Astrocyte of the spinal cord (primary cell): ENCODE measurements at regions not wholly inside any gene's neighbourhood (a gene's known extent, or its start where the extent isn't known, plus 50 kb on each side); places are given as distances from the start of the nearest gene placed in this dataset.

Experiments
- DNase-seq: peaks from one replicate; pipeline ENCODE4 v3.0.0; 2011; ENCODE audit warnings: low read depth, low spot score
- H3K4me3 ChIP-seq: 2 replicates; pipeline ENCODE4 v1.5.1; 2011; ENCODE audit warnings: low read depth, mild to moderate bottlenecking, low read length, moderate library complexity
- in situ Hi-C: cut with HindIII; loops from 2 replicates; pipeline ENCODE4 v1.10.0; 2017; ENCODE audit warnings: low sequenced_read_pairs
- TF ChIP-seq, protein P1 (sequence below): IDR thresholded peaks from 2 replicates; pipeline ENCODE4 v1.5.1; 2012; ENCODE audit warnings: low read depth, mild to moderate bottlenecking, low read length, inconsistent platforms

DNA sequence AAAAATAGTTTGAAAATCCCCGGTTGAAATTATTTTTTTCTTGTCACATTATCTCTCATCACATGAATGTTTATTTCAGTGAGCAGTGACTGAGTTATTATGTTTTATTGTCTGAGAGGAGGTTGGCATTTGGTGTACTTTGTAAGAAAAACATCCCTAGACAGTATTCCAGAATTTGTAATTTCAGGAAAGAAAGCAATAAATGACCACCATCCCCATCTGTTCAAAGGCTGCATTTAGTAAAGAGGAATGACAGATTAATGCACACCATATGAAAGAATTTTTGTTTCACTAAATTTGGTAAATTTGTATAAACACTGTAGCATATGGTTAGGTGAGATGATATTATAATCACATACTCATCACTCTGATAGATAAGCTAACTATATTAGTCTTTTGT lies 57.1 kb upstream of the FUT9 start:
- H3K4me3 ChIP-seq = no peak overlapping the region
- TF ChIP-seq, protein P1, sequence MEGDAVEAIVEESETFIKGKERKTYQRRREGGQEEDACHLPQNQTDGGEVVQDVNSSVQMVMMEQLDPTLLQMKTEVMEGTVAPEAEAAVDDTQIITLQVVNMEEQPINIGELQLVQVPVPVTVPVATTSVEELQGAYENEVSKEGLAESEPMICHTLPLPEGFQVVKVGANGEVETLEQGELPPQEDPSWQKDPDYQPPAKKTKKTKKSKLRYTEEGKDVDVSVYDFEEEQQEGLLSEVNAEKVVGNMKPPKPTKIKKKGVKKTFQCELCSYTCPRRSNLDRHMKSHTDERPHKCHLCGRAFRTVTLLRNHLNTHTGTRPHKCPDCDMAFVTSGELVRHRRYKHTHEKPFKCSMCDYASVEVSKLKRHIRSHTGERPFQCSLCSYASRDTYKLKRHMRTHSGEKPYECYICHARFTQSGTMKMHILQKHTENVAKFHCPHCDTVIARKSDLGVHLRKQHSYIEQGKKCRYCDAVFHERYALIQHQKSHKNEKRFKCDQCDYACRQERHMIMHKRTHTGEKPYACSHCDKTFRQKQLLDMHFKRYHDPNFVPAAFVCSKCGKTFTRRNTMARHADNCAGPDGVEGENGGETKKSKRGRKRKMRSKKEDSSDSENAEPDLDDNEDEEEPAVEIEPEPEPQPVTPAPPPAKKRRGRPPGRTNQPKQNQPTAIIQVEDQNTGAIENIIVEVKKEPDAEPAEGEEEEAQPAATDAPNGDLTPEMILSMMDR = no peak
- no peak for DNase-seq
- in situ Hi-C loops = no loop called here

DNA sequence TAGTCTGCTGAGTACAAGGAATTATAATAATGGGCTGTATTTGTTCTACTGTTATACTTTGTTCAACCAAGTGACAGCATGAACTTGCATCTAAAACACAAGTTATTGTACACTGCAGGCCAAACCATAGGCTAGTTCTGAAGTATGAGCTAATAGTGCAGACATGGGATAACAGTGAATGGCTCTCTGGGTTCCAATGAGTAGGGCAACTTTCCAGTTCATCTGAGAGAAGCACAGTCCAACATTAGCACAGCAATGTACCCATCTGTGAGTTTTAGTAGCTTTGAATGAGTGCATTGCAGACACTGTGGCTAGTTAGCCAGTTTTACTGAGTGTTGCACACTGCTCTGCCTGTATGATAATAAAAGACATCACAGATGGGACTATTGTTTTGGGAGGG lies 56.5 kb upstream of the FUT9 start:
- in situ Hi-C loops = no loop called here
- TF ChIP-seq, protein P1 = no peak

More for the DNA sequence above, 56.5 kb upstream of the FUT9 start:
- DNase-seq = no peak
- H3K4me3 ChIP-seq = no peak overlapping the region
